Kidney (tissue), 13 donors: ENCODE measurements at regions not wholly inside any gene's neighbourhood (a gene's known extent, or its start where the extent isn't known, plus 50 kb on each side); places are given as distances from the start of the nearest gene placed in this dataset.
"Not testable (repeated sequence)": the region's sequence is repeated elsewhere in the genome, so short reads cannot be mapped to it uniquely, and the experiment has no call there.

Experiments
- DNase-seq, 5 donors: peaks; one replicate each; pipeline ENCODE4 v3.0.0-alpha.2; 2013 to 2020
- FAIRE-seq: peaks from 2 replicates; lab custom pipeline; 2012; peaks lifted over from hg19 to GRCh38; lab: Jason Lieb, UNC
- H3K27ac ChIP-seq, 2 donors: one replicate each; pipeline ENCODE4 v1.7.0; 2013; ENCODE audit warnings: low read depth in 2 of 2, low read length in 2 of 2, inconsistent platforms in 1 of 2
- H3K27me3 ChIP-seq: one replicate; pipeline ENCODE4 v1.7.1; 2013; ENCODE audit warnings: low read length, inconsistent platforms; ENCODE audit not compliant: control insufficient read depth, insufficient read depth
- H3K36me3 ChIP-seq, 3 donors: one replicate each; pipeline versions ENCODE4 v1.7.0 to v1.7.1; 2013; ENCODE audit warnings: low read length in 3 of 3, control low read depth in 1 of 3, inconsistent platforms in 1 of 3; ENCODE audit not compliant: insufficient read depth in 3 of 3, control insufficient read depth in 2 of 3
- H3K4me1 ChIP-seq, 3 donors: one replicate each; pipeline versions ENCODE4 v1.7.0 to v1.7.1; 2013; ENCODE audit warnings: low read length in 3 of 3, inconsistent platforms in 1 of 3, low read depth in 1 of 3; ENCODE audit not compliant: control insufficient read depth in 2 of 3, insufficient read depth in 2 of 3
- H3K4me3 ChIP-seq, 3 donors: one replicate each; pipeline versions ENCODE4 v1.7.0 to v1.8.1; 2013; ENCODE audit warnings: low read length in 3 of 3, control low read depth in 1 of 3, inconsistent platforms in 1 of 3
- H3K9ac ChIP-seq, 3 donors: one replicate each; pipeline versions ENCODE4 v1.7.0 to v1.7.1; 2013; ENCODE audit warnings: low read length in 3 of 3, control low read depth in 1 of 3, inconsistent platforms in 1 of 3
- H3K9me3 ChIP-seq, 3 donors: one replicate each; pipeline versions ENCODE4 v1.7.0 to v1.7.1; 2013; ENCODE audit warnings: low read length in 3 of 3, control low read depth in 1 of 3, inconsistent platforms in 1 of 3; ENCODE audit not compliant: control insufficient read depth in 2 of 3, insufficient read depth in 1 of 3
- intact Hi-C: fragments of 100-400 bp; cut with DNase I; formaldehyde crosslinking; loops from one replicate; pipeline ENCODE4 v1.11.1; 2022
- TF ChIP-seq, protein P1 (sequence below): IDR thresholded peaks from 3 replicates; pipeline ENCODE4 v1.5.1; 2012; ENCODE audit warnings: mild to moderate bottlenecking, moderate library complexity, borderline replicate concordance; ENCODE audit not compliant: insufficient read depth; ENCODE audit errors: extremely low read depth
- donor health status: control.
- donor health status: control.
- donor health status: control.
- donor health status: control.
- donor health status: control.
- donor health status: DM: yes; HTN: yes; CAD: no.
- donor health status: Normal renal cell carcinoma (clear cell type).

DNA sequence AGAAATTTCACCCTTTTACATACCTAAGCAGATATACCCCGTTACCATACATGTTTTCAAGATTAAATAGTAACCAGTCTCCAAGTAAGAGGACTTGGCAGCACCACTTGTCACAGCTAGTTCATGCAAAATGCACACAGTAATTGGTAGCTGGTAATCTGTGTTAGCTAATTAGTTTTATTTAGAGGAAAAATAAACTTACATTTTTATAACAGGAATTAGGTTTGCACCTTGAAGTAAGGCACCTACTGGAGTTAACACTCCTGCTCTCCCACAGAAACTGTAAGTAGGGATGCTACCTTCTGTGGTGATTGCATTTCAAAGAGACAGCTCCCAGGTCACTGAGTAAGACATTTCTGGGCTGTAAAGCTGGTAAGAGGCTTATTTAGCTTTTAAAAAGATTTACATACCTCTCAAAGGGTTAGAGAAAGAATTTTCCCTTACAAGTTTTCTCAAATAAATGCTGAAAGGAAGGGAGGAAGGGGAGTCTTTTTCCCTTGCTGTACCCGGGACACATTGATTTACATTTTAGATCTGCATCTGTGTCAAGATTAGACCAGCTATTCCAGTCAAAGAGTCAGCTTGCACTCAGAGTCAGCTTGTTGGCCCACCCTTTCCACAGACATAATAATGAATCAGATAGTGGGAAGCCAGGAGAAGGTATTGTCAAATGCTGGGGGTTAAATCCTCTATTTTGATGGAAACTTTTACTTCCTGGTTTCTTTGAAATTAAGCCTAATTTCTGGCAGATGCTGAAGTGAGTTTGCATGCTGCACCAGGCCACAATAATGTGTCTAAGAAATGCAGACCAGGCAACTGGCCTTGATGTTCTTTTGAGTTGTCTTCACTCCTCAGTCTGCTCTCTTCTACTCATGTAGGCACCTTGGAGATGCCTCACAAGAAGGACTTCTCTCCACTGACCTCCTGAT, 77.6 kb upstream of the CHD2 start:
- Histone ChIP-seq H3K27me3 (no peaks in the 10 kb centered on the region), H3K4me3 (no peak overlapping the region), H3K9me3 (no peaks in the 10 kb centered on the region), H3K27ac (no peak overlapping the region), H3K4me1 (peaks cover 0 to 16% (median 7%) of the 10 kb centered on the region in 3 donors), H3K36me3 (no peaks in the 10 kb centered on the region), H3K9ac (peak overlapping the region in 1 of 3 donors; percentile 20)
- DNase-seq (peak in 4 of 5 donors; percentile 34 to 90 (median 66)), FAIRE-seq (no peak)
- TF ChIP-seq, protein P1, sequence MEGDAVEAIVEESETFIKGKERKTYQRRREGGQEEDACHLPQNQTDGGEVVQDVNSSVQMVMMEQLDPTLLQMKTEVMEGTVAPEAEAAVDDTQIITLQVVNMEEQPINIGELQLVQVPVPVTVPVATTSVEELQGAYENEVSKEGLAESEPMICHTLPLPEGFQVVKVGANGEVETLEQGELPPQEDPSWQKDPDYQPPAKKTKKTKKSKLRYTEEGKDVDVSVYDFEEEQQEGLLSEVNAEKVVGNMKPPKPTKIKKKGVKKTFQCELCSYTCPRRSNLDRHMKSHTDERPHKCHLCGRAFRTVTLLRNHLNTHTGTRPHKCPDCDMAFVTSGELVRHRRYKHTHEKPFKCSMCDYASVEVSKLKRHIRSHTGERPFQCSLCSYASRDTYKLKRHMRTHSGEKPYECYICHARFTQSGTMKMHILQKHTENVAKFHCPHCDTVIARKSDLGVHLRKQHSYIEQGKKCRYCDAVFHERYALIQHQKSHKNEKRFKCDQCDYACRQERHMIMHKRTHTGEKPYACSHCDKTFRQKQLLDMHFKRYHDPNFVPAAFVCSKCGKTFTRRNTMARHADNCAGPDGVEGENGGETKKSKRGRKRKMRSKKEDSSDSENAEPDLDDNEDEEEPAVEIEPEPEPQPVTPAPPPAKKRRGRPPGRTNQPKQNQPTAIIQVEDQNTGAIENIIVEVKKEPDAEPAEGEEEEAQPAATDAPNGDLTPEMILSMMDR, result no peak
- intact Hi-C loops, result no loop called here

DNA sequence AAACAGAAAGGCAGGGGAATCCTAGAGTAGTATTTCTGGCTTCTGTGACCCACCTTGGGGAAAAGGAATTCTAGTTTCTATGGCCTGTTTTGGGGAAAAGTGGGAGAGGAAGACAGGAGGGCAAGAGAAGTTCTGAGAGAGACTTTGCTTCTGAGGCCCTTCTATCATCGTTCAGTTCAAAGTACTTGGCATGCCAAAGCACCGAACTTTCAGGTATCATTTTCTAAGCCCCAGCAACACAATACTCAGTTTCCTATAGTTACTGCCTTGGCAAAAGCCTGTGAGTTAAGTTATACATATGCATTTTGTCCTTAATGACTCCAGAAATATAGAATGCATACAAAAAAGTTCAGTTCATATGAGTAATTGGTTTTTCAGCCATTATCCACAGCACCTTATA, 74.1 kb upstream of the CHD2 start:
- Histone ChIP-seq H3K9me3 (no peaks in the 10 kb centered on the region), H3K36me3 (no peaks in the 10 kb centered on the region), H3K27me3 (no peaks in the 10 kb centered on the region), H3K9ac (no peak overlapping the region), H3K4me1 (peaks cover 0 to 13% (median 11%) of the 10 kb centered on the region in 3 donors), H3K4me3 (no peak overlapping the region), H3K27ac (no peak overlapping the region)
- intact Hi-C loops, result no loop called here
- FAIRE-seq (no peak), DNase-seq (peak in 1 of 5 donors; percentile 17)
- TF ChIP-seq, protein P1, result no peak

DNA sequence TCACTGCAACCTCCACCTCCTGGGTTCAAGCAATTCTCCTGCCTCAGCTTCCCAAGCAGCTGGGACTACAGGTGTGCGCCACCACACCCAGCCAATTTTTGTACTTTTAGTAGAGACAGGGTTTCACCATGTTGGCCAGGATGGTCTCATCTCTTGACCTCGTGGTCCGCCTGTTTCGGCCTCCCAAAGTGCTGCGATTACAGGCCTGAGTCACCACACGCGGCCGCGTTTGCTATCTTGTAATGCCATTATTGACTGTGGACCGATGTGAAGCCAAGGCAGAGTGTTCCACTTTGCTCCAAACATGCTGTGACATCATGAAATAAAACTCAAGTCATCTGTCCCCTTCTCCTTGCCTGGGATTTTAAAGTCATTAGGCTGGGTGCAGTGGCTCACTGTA, 72.1 kb upstream of the CHD2 start:
- peak in 1 of 5 donors; percentile 15 for DNase-seq
- H3K4me3 ChIP-seq, H3K27ac ChIP-seq, H3K36me3 ChIP-seq, H3K27me3 ChIP-seq, FAIRE-seq, intact Hi-C loops, H3K9me3 ChIP-seq, H3K9ac ChIP-seq: not testable (repeated sequence)
- H3K4me1 ChIP-seq, result peaks cover 9 to 19% (median 11%) of the 10 kb centered on the region in 3 donors

DNA sequence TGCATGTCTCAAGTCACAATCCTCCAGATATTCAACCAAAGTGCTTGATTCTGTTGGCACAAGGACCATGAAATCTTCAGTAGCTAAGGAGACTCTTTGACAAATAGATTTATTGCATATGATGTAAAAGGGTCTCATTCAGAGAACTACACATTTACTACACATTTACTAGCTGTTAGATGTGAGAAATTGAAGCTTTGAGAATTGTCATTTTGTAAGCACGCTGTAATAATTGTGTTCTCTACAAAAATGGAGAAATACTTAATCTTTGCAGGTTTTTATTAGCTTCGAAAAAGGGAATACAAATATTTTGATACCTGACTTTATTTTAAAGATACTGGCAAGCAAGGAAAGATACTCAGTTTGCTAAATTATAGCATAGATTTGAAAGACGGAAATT, 70.2 kb upstream of the CHD2 start:
- Histone ChIP-seq H3K9me3 (no peaks in the 10 kb centered on the region), H3K4me1 (peaks cover 5 to 24% (median 18%) of the 10 kb centered on the region in 3 donors), H3K9ac (no peak overlapping the region), H3K4me3 (no peak overlapping the region), H3K27ac (peak overlapping the region in 1 of 2 donors; percentile 14), H3K36me3 (no peaks in the 10 kb centered on the region), H3K27me3 (no peaks in the 10 kb centered on the region)
- intact Hi-C loops, result no loop called here
- FAIRE-seq (no peak), DNase-seq (no peak)
- TF ChIP-seq, protein P1, result no peak
